Mesenchymal stem cell (in vitro differentiated cells and primary cell): ENCODE measurements at regions not wholly inside any gene's neighbourhood (a gene's known extent, or its start where the extent isn't known, plus 50 kb on each side); places are given as distances from the start of the nearest gene placed in this dataset.
A peak's percentile ranks its signal among the peaks of the same experiment; 100 is the strongest.
"Not testable (repeated sequence)": the region's sequence is repeated elsewhere in the genome, so short reads cannot be mapped to it uniquely, and the experiment has no call there.

Experiments used
- DNase-seq: peaks from one replicate; pipeline ENCODE4 v3.0.0-alpha.2; 2013
- H2AFZ ChIP-seq: one replicate; pipeline ENCODE4 v1.6.1; 2013; ENCODE audit warnings: low read depth, mild to moderate bottlenecking, control low read depth, inconsistent platforms, low read length, moderate library complexity
- H2AK5ac ChIP-seq: 2 replicates; pipeline ENCODE4 v1.6.1; 2013; ENCODE audit warnings: low read length, moderate library complexity, mild to moderate bottlenecking, inconsistent platforms; ENCODE audit not compliant: severe bottlenecking
- H2BK120ac ChIP-seq: one replicate; pipeline ENCODE4 v1.6.1; 2013; ENCODE audit warnings: low read depth, mild to moderate bottlenecking, inconsistent platforms, low read length, moderate library complexity
- H2BK12ac ChIP-seq, 2 experiments: one replicate each; pipeline ENCODE4 v1.6.1; 2013; ENCODE audit warnings: inconsistent platforms in 2 of 2, low read length in 2 of 2, mild to moderate bottlenecking in 2 of 2, moderate library complexity in 2 of 2, control low read depth in 1 of 2
- H2BK15ac ChIP-seq: one replicate; pipeline ENCODE4 v1.6.1; 2013; ENCODE audit warnings: mild to moderate bottlenecking, low read depth, inconsistent platforms; ENCODE audit not compliant: poor library complexity, severe bottlenecking
- H2BK5ac ChIP-seq: 2 replicates; pipeline ENCODE4 v1.6.1; 2013; ENCODE audit warnings: low read depth, mild to moderate bottlenecking, low read length, control low read depth, inconsistent platforms; ENCODE audit not compliant: poor library complexity, severe bottlenecking
- H3K14ac ChIP-seq, 2 experiments: one replicate each; pipeline ENCODE4 v1.6.1; 2013; ENCODE audit warnings: inconsistent platforms in 2 of 2, low read length in 2 of 2, control low read depth in 1 of 2, mild to moderate bottlenecking in 1 of 2, moderate library complexity in 1 of 2
- H3K18ac ChIP-seq, 2 experiments: one replicate each; pipeline ENCODE4 v1.6.1; 2013; ENCODE audit warnings: inconsistent platforms in 2 of 2, low read length in 2 of 2, control low read depth in 1 of 2, low read depth in 1 of 2, mild to moderate bottlenecking in 1 of 2
- H3K23ac ChIP-seq, 2 experiments: one replicate each; pipeline ENCODE4 v1.6.1; 2013; ENCODE audit warnings: inconsistent platforms in 2 of 2, low read length in 2 of 2, mild to moderate bottlenecking in 2 of 2, moderate library complexity in 2 of 2, control low read depth in 1 of 2
- H3K27ac ChIP-seq: 2 replicates; pipeline ENCODE4 v1.5.1; 2013; ENCODE audit warnings: mild to moderate bottlenecking, moderate library complexity, low read length, control low read depth, inconsistent platforms; ENCODE audit not compliant: poor library complexity, severe bottlenecking
- H3K27me3 ChIP-seq, 2 experiments: 2 replicates each; pipeline versions ENCODE4 v1.6.1 to v1.7.0; 2013; ENCODE audit warnings: low read length in 2 of 2, mild to moderate bottlenecking in 2 of 2, moderate library complexity in 2 of 2, control low read depth in 1 of 2, inconsistent platforms in 1 of 2; ENCODE audit not compliant: control insufficient read depth in 1 of 2, insufficient read depth in 1 of 2
- H3K36me3 ChIP-seq, 2 experiments: 2 replicates each; pipeline versions ENCODE4 v1.6.1 to v1.7.0; 2013; ENCODE audit warnings: low read length in 2 of 2, control low read depth in 1 of 2, inconsistent platforms in 1 of 2, low read depth in 1 of 2, mild to moderate bottlenecking in 1 of 2; ENCODE audit not compliant: insufficient read depth in 2 of 2, control insufficient read depth in 1 of 2
- H3K4ac ChIP-seq, 2 experiments: one replicate each; pipeline ENCODE4 v1.6.1; 2013; ENCODE audit warnings: inconsistent platforms in 2 of 2, low read length in 2 of 2, mild to moderate bottlenecking in 2 of 2, moderate library complexity in 2 of 2, control low read depth in 1 of 2, low read depth in 1 of 2
- H3K4me1 ChIP-seq: 2 replicates; pipeline ENCODE4 v1.6.1; 2013; ENCODE audit warnings: low read depth, low read length, control low read depth; ENCODE audit not compliant: control insufficient read depth, insufficient read depth
- H3K4me2 ChIP-seq: 2 replicates; pipeline ENCODE4 v1.6.1; 2013; ENCODE audit warnings: low read length, mild to moderate bottlenecking, inconsistent platforms; ENCODE audit not compliant: poor library complexity, severe bottlenecking
- H3K4me3 ChIP-seq, 2 experiments: 2 replicates each; pipeline versions ENCODE4 v1.5.1 to v1.7.0; 2013; ENCODE audit warnings: low read length in 2 of 2, mild to moderate bottlenecking in 2 of 2, control low read depth in 1 of 2, low read depth in 1 of 2; ENCODE audit not compliant: insufficient read depth in 1 of 2
- H3K79me1 ChIP-seq: replicated peaks from 2 replicates; pipeline ENCODE4 v1.6.1; 2013; ENCODE audit warnings: mild to moderate bottlenecking, control low read depth, low read length, inconsistent platforms; ENCODE audit not compliant: poor library complexity, severe bottlenecking
- H3K9ac ChIP-seq: 2 replicates; pipeline ENCODE4 v1.7.0; 2013; ENCODE audit warnings: mild to moderate bottlenecking, low read length, moderate library complexity
- H3K9me3 ChIP-seq: 2 replicates; pipeline ENCODE4 v1.7.0; 2013; ENCODE audit warnings: mild to moderate bottlenecking, low read length; ENCODE audit not compliant: control insufficient read depth
- H4K8ac ChIP-seq: one replicate; pipeline ENCODE4 v1.6.1; 2013; ENCODE audit warnings: inconsistent platforms, mild to moderate bottlenecking, low read length, moderate library complexity
- H4K91ac ChIP-seq: one replicate; pipeline ENCODE4 v1.6.1; 2013; ENCODE audit warnings: mild to moderate bottlenecking, low read length, inconsistent platforms
- WGBS: methylation state at CpG from one replicate; pipeline ENCODE4 v1.1.7; 2013; ENCODE audit warnings: mixed read lengths; 5-methylcytosine and 5-hydroxymethylcytosine counted together

DNA sequence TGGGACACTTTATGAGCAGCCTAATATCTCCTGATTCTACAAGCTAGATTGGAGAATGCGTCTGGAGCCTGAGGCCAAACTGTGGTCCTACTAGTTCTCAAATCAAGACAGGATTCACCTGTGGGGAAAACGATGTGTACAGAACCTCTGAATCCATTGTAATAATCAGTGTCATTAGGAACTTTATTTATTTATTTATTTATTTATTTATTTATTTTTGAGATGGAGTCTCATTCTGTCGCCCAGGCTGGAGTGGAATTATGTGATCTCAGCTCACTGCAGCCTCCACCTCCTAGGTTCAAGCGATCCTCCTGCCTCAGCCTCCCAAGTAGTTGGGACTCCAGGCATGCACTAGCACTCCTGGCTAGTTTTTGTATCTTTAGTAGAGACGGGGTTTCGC, 52.6 kb upstream of the KIF26B start:
- H2AK5ac ChIP-seq, H4K91ac ChIP-seq, H3K14ac ChIP-seq, H2BK15ac ChIP-seq, H3K4ac ChIP-seq, H3K36me3 ChIP-seq, H3K27me3 ChIP-seq, H3K18ac ChIP-seq, H2BK120ac ChIP-seq, H2BK12ac ChIP-seq, H2BK5ac ChIP-seq, H2AFZ ChIP-seq, H3K4me2 ChIP-seq, H3K23ac ChIP-seq, H3K9me3 ChIP-seq, H3K79me1 ChIP-seq, H3K4me1 ChIP-seq, DNase-seq, H3K27ac ChIP-seq, H4K8ac ChIP-seq, H3K9ac ChIP-seq, H3K4me3 ChIP-seq: not testable (repeated sequence)
- 99% methylated on average over 5 of the region's 6 CpGs for WGBS

DNA sequence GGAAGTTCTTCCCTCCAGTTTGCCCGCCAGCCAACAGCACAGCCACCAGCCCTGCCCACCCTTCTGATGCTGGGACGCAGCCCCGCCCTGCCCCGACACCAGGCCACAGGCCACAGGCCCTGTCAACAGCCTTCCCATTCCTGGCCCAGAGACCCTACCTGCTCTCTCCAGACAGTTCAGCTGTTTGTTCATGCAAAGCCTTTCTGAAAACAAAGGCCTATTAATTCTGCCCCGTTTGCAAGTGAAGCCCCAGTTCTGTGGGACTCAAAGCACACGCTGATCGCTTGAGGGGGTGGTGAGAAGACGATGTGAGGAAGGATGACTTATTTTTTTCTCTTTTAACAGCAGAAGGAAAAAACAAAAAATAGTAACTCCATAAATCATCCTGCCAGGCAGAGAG, 55.4 kb upstream of the KIF26B start:
- H2AK5ac ChIP-seq, result no peak overlapping the region
- no peak for DNase-seq
- H3K18ac ChIP-seq, result no peak overlapping the region
- H3K79me1 ChIP-seq, result no peaks in the 10 kb centered on the region
- H3K4ac ChIP-seq, result no peak overlapping the region
- H3K36me3 ChIP-seq, result no peaks in the 10 kb centered on the region
- peak overlapping the region in 1 of 2 experiments; percentile 65 for H2BK12ac ChIP-seq
- H3K4me1 ChIP-seq, result peaks cover 3% of the 10 kb centered on the region
- H2BK15ac ChIP-seq, result no peak overlapping the region
- no peak overlapping the region for H2BK5ac ChIP-seq
- H4K8ac ChIP-seq, result peak overlapping the region; percentile 47
- H2AFZ ChIP-seq, result no peak overlapping the region
- H3K27me3 ChIP-seq, result no peaks in the 10 kb centered on the region
- no peak overlapping the region for H3K14ac ChIP-seq
- H3K27ac ChIP-seq, result no peak overlapping the region
- 97% methylated on average over 7 of the region's 8 CpGs for WGBS
- H3K23ac ChIP-seq, result no peak overlapping the region
- no peaks in the 10 kb centered on the region for H3K9me3 ChIP-seq
- H4K91ac ChIP-seq, result peak overlapping the region; percentile 20
- H3K4me3 ChIP-seq, result no peak overlapping the region
- no peak overlapping the region for H2BK120ac ChIP-seq
- no peak overlapping the region for H3K4me2 ChIP-seq
- no peak overlapping the region for H3K9ac ChIP-seq

DNA sequence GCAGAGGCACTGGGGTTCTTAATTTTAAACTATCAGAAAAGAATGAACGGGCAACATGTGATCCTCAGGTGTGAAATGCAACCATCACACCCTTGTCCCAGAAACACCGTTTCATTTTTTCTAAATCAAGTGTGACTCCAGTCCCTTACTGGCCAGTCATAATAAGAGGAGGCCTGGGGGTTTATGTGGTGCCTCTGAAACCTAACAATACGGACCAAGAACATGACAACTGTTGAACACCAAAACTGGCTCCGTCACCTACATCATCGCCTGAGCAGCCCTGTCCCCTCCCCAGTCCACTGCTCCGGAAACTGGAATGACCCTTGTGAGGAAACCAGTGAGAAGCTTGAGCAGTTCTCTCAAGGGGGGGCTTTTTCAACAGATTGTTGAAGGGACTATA, 55.9 kb upstream of the KIF26B start:
- no peak overlapping the region for H3K4me3 ChIP-seq
- H3K23ac ChIP-seq, result no peak overlapping the region
- no peaks in the 10 kb centered on the region for H3K27me3 ChIP-seq
- H4K91ac ChIP-seq, result peak overlapping the region; percentile 20
- H3K9ac ChIP-seq, result no peak overlapping the region
- H3K14ac ChIP-seq, result no peak overlapping the region
- no peak overlapping the region for H2BK5ac ChIP-seq
- H2BK15ac ChIP-seq, result no peak overlapping the region
- H3K4me1 ChIP-seq, result peaks cover 3% of the 10 kb centered on the region
- no peak overlapping the region for H2BK12ac ChIP-seq
- no peaks in the 10 kb centered on the region for H3K36me3 ChIP-seq
- H3K27ac ChIP-seq, result no peak overlapping the region
- DNase-seq, result no peak
- 95% methylated on average over 6 of the region's 6 CpGs for WGBS
- no peak overlapping the region for H2AK5ac ChIP-seq
- H2AFZ ChIP-seq, result no peak overlapping the region
- no peak overlapping the region for H2BK120ac ChIP-seq
- H3K9me3 ChIP-seq, result no peaks in the 10 kb centered on the region
- no peak overlapping the region for H3K4ac ChIP-seq
- no peak overlapping the region for H3K18ac ChIP-seq
- H4K8ac ChIP-seq, result no peak overlapping the region
- H3K4me2 ChIP-seq, result no peak overlapping the region
- no peaks in the 10 kb centered on the region for H3K79me1 ChIP-seq

DNA sequence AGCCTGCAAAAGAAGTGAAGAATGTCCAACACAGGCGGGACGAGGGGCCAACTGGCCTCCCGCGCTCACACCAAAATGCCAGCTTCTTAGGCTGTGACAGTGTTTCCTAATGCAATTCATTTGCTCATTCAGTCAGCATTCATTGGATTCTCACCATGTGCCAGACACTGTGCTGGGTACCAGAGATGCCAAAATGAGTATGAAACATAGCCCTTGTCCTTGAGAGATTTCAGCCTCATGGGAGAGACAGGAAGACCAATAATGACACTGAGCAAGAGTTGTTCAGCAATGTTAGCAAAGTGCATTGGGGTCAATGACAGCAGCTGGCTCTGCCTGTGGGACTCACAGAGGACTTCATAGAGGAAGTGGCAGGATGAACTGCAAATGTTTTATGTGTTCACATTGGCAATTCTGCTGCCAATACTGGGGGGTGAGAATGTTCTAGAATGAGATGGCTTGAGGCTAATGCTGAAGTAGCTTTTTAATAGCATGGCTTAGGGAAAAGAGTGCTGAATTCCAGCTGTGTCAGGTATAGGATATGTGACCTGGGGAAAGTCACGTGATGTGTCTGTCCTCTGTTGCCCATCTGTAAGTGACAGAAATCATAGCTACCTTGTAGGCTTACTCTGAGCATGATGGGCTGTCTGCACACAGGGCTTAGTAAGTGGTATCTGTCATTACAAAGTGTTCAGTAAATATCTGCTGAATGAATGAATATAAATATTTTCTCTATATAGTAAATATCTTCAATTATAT, 58.3 kb upstream of the KIF26B start:
- H2BK5ac ChIP-seq, result no peak overlapping the region
- no peak overlapping the region for H3K23ac ChIP-seq
- no peak overlapping the region for H4K8ac ChIP-seq
- no peak overlapping the region for H2AK5ac ChIP-seq
- 94% methylated on average over 5 of the region's 5 CpGs for WGBS
- H2BK12ac ChIP-seq, result peak overlapping the region in 1 of 2 experiments; percentile 6
- H3K4ac ChIP-seq, result no peak overlapping the region
- peaks cover 9% of the 10 kb centered on the region for H3K4me1 ChIP-seq
- H2AFZ ChIP-seq, result no peak overlapping the region
- peak overlapping the region in 1 of 2 experiments; percentile 16 for H3K18ac ChIP-seq
- H3K9ac ChIP-seq, result no peak overlapping the region
- H3K4me2 ChIP-seq, result no peak overlapping the region
- no peak overlapping the region for H3K4me3 ChIP-seq
- no peak overlapping the region for H4K91ac ChIP-seq
- DNase-seq, result no peak
- no peaks in the 10 kb centered on the region for H3K27me3 ChIP-seq
- no peak overlapping the region for H2BK120ac ChIP-seq
- H3K27ac ChIP-seq, result no peak overlapping the region
- no peak overlapping the region for H3K14ac ChIP-seq
- H3K36me3 ChIP-seq, result peaks cover 0 to under 1% of the 10 kb centered on the region in 2 experiments
- H2BK15ac ChIP-seq, result no peak overlapping the region
- H3K9me3 ChIP-seq, result no peaks in the 10 kb centered on the region
- no peaks in the 10 kb centered on the region for H3K79me1 ChIP-seq
